Brain microvascular endothelial cell (primary cell): ENCODE measurements at regions not wholly inside any gene's neighbourhood (a gene's known extent, or its start where the extent isn't known, plus 50 kb on each side); places are given as distances from the start of the nearest gene placed in this dataset.

ENCODE experiments used
- DNase-seq: peaks from one replicate; pipeline ENCODE4 v3.0.0-alpha.2; 2020
- H3K27ac ChIP-seq: fragments of 250-450 bp; sonication (Bioruptor Pico); 2 replicates; pipeline ENCODE4 v1.5.1; 2020; ENCODE audit warnings: mild to moderate bottlenecking, moderate library complexity
- H3K27me3 ChIP-seq: fragments of 250-450 bp; sonication (Bioruptor Pico); replicated peaks from 2 replicates; pipeline ENCODE4 v1.5.1; 2020; ENCODE audit warnings: mild to moderate bottlenecking
- H3K36me3 ChIP-seq: fragments of 250-450 bp; sonication (Bioruptor Pico); replicated peaks from 2 replicates; pipeline ENCODE4 v1.5.1; 2020; ENCODE audit warnings: mild to moderate bottlenecking
- H3K4me3 ChIP-seq: 2 replicates; pipeline ENCODE4 v1.5.1; 2011; ENCODE audit warnings: low read depth, mild to moderate bottlenecking, control low read depth, low read length, moderate library complexity
- in situ Hi-C: cut with HindIII; loops from 2 replicates; pipeline ENCODE4 v1.10.0; 2017; ENCODE audit warnings: low sequenced_read_pairs, low pct_ligation_motif_present
- TF ChIP-seq, protein P1 (sequence below): IDR thresholded peaks from 2 replicates; pipeline ENCODE4 v1.5.1; 2011; ENCODE audit warnings: low read depth, mild to moderate bottlenecking, moderate library complexity, low read length, control low read depth, inconsistent platforms; ENCODE audit errors: missing control alignments

DNA sequence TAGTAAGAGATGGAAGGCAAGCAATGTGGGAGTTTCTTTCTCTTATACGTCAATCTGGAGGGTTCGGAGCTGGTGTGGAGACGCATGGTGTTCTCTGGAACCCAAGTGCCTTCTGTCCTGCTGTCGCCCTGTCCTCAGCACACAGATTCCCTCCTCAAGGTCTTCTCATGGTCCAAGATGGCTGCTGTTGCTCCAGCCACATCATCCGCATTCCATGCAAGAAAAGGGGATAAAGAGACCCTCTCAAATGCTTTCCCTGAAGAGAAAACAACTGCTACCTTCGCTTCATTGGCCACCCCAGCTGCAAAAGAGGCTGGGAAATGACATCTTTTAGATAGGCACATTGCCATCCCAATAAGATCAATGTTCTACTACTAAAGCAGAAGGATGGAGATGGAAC lies 151.2 kb downstream of the ANKRD60 start:
- Histone ChIP-seq H3K4me3 (no peak overlapping the region), H3K36me3 (no peaks in the 10 kb centered on the region), H3K27me3 (no peaks in the 10 kb centered on the region), H3K27ac (no peak overlapping the region)
- in situ Hi-C loops: no loop called here
- no peak for DNase-seq
- TF ChIP-seq, protein P1, sequence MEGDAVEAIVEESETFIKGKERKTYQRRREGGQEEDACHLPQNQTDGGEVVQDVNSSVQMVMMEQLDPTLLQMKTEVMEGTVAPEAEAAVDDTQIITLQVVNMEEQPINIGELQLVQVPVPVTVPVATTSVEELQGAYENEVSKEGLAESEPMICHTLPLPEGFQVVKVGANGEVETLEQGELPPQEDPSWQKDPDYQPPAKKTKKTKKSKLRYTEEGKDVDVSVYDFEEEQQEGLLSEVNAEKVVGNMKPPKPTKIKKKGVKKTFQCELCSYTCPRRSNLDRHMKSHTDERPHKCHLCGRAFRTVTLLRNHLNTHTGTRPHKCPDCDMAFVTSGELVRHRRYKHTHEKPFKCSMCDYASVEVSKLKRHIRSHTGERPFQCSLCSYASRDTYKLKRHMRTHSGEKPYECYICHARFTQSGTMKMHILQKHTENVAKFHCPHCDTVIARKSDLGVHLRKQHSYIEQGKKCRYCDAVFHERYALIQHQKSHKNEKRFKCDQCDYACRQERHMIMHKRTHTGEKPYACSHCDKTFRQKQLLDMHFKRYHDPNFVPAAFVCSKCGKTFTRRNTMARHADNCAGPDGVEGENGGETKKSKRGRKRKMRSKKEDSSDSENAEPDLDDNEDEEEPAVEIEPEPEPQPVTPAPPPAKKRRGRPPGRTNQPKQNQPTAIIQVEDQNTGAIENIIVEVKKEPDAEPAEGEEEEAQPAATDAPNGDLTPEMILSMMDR: no peak

DNA sequence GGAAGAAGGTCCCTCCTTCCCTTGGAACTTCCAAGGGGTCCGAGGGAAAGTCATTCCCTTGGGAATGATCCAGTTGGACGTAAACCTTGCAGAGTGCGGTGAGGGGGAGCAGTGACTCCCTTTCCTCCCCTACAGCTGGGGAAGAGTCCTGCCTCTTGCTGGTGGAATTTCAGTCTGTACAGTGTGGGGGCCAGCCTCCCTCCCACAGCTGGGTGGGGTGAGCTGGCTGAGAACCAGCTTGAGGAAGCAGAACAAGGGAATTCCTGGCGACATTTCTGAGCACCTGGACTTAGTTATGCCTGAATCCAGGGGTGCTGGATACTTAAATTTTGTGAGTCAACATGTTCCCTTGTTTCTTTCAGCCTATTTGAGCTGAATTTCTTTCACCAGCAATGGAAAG lies 152.0 kb downstream of the ANKRD60 start:
- TF ChIP-seq, protein P1: no peak
- in situ Hi-C loops: no loop called here
- Histone ChIP-seq H3K27ac (no peak overlapping the region), H3K27me3 (no peaks in the 10 kb centered on the region), H3K4me3 (no peak overlapping the region), H3K36me3 (no peaks in the 10 kb centered on the region)
- DNase-seq: no peak

DNA sequence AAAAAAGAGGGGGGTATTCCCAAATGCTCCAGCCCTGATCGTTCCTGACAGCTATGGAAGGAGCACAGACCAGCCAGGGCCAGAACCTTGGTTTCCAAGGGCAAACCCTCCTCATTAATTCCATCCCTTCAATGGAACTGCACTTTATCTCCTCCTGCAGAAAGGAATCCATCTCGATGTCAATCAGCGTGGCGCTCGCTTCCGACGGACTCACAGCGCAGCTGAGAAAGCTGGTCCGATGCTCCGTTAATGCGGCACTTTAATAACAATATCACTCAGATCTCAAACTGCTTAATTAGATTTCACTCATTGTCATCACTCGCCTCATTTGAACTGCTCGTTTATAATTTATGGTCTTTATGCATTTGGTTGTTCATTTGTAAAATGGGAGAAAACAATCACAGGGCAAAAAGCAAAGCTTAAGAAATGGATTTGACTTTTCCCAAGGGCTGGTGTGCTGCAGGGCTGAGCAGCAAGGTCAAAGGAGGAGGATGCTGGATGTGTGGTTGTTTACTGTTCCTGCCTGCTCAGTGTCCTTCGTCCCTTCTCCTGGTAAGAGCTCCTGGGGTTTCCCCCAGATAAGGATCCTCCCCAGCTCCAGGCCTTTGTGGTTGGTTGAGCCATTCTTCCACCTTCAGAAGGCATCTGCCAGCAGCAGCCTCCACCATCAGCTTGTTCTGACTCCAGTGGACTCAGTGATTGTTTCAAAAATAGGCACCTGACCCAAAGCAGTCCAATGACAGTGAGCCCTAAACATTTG lies 152.7 kb downstream of the ANKRD60 start:
- DNase-seq: no peak
- in situ Hi-C loops: no loop called here
- no peak overlapping the region for H3K27ac ChIP-seq
- no peaks in the 10 kb centered on the region for H3K36me3 ChIP-seq
- TF ChIP-seq, protein P1: no peak
- H3K27me3 ChIP-seq: no peaks in the 10 kb centered on the region
- no peak overlapping the region for H3K4me3 ChIP-seq

DNA sequence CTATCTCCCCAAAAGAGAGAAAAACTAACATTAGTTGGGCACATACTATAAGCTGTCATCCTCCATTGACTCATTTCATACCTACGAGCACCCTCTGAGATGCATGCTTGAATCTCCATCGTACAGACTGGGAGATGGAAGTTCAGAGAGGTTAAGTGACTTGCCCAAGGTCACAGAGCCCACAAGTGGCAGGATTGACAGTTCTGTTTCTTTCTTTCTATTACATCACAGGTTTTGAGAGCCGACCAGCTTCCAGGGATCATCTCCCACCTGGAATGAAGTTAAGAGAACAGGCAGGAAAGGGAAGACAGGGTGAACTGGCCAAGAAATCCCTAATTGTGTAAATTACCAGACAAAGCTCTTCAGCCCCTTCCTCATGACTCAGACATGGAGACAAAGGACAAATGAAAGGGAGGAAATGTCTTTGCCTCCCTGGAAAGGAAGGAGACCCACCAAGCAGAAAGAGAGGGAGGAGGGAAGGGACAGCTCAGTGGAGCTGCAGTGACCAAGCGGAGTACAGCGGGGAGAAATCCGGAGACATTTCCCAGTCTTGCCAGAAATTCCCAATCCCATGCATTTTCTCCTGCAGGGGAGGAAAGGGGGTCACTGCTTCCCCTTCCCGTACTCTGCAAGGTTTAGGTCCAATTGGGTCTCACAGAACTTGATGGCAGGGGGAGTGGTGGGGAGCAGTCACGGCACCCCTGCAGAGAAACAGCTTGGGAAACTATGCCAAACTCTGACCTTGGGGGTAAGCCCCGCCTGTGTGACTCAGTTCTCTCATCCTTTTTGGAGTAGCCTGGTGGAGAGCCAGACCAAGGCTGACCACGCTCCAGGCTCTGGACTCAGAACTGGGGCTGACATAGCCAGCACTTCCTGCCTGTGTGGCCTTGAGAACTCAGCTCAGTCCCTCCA lies 154.3 kb downstream of the ANKRD60 start:
- no peak overlapping the region for H3K4me3 ChIP-seq
- H3K27ac ChIP-seq: no peak overlapping the region
- peak; percentile 51 for DNase-seq
- H3K36me3 ChIP-seq: no peaks in the 10 kb centered on the region
- no peaks in the 10 kb centered on the region for H3K27me3 ChIP-seq
- in situ Hi-C loops: no loop called here
- TF ChIP-seq, protein P1: no peak

DNA sequence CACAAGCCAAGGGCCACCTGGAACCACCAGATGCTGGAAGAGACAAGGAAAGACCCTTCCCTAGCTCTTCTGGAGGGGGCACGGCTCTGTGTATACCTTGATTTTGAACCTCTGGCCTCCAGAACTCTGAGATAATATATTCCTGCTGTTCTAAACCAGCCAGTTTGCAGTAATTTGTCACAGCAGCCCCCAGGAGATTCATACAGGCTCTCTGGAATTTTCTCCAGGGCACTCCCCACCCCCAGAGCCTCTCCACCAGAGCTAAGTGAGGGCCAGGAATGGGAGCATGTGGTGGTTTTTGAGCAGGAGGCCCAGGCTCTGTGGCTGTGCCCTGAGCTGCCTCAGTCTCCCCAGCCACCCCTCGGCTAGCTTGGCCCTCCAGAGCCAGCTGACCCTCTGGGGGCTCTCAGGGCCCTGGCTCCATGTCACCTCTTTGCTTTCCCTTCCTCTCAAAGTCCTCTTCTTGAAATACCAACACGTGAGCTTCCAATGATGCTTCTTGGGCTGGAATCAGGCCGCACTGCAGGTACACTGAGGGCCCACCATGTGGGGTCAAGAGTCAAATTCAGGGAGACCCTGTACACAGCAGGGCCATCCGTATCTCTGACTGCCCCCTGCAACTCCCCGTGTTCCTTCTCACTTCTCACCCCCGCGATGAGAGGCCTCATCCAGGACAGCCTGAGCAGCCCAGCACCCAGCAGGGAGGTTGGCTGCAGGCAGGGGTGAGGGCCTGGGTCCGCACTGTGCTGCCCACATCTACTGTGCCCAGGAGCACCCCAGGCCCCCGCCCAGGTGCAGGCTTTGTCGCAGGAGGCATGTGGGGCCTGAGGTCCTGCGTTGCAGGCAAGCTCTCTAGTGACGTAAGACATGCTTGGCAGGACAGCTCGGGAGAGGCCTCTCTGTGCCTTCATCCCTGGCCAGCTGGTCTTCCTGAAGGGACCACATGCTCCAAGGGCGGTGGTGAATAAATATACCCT lies 155.5 kb downstream of the ANKRD60 start:
- in situ Hi-C loops: no loop called here
- Histone ChIP-seq H3K27ac (no peak overlapping the region), H3K27me3 (no peaks in the 10 kb centered on the region), H3K36me3 (no peaks in the 10 kb centered on the region), H3K4me3 (no peak overlapping the region)
- TF ChIP-seq, protein P1: no peak
- DNase-seq: no peak
